Peyer's patch (tissue), 4 donors: ENCODE measurements at regions not wholly inside any gene's neighbourhood (a gene's known extent, or its start where the extent isn't known, plus 50 kb on each side); places are given as distances from the start of the nearest gene placed in this dataset.

Experiments
- CTCF ChIP-seq, 6 experiments: fragments of 450-650 bp in 4 of 6; fragments of 200-600 bp in 2 of 6; sonication (generic) in 1 of 6; IDR thresholded peaks; one replicate each; pipeline ENCODE4 v1.5.1; 2017 to 2019; ENCODE audit warnings: antibody characterized with exemption in 6 of 6, mild to moderate bottlenecking in 3 of 6, moderate library complexity in 1 of 6
- POLR2A ChIP-seq, 2 donors: fragments of 450-650 bp; IDR thresholded peaks; one replicate each; pipeline ENCODE4 v1.5.1; 2017; ENCODE audit warnings: antibody characterized with exemption in 2 of 2, mild to moderate bottlenecking in 2 of 2, moderate library complexity in 2 of 2

- TF ChIP-seq CTCF (IDR thresholded peaks at IDR 0.05) (no peak), POLR2A (IDR thresholded peaks at IDR 0.05) (no peak)
Observed at GRCh38 chr7:67505449-67505848, 508.8 kb downstream of the TYW1 start.
